DMS53 treated with DMSO at 0.1 percent for 48 hours (cell line): ENCODE measurements at regions not wholly inside any gene's neighbourhood (a gene's known extent, or its start where the extent isn't known, plus 50 kb on each side); places are given as distances from the start of the nearest gene placed in this dataset.
"Not testable (repeated sequence)": the region's sequence is repeated elsewhere in the genome, so short reads cannot be mapped to it uniquely, and the experiment has no call there.

Experiments used
- DNase-seq: peaks from one replicate; lab custom pipeline; 2025; ENCODE audit not compliant: unreplicated experiment; lab: John Stamatoyannopoulos, UW

GRCh38 chr9:89670801-89671434, 66.1 kb downstream of the GADD45G start:
- DNase-seq, result no peak

GRCh38 chr9:89674667-89675057, 69.8 kb downstream of the GADD45G start:
- no peak for DNase-seq

DNA sequence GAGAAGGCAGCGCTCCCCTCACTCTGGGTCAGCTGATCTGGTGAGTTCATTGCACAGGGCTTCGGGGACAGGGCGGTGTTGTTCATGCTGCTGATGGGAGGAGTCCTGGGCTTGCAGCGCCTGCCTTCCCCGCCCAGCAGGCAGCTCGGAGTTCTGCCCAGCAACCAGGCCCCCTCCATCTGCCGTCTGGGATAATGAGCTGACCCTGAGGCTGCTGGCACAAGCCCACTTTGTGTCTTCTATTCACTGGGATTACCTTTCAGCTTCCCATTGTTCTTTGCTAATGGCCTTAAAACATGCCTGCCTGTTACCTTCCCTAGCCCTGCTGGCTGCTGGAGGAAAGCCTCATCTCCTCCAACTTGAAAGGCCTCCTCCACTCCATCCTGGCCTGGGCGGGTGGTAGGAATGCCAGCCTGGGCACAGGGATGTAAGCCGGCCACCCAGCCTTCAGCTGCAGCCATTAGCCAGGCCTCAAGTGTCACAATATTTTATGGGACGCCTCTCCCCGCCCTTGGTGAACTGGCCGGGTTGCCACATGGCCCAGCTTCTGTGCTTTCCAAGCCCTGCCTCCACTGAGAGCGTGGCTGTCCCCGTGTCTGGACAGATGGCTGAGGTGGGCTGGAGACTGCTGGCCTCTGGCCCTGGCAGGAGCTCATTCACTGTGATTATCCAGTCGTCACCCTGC, 70.4 kb downstream of the GADD45G start:
- DNase-seq, result no peak

DNA sequence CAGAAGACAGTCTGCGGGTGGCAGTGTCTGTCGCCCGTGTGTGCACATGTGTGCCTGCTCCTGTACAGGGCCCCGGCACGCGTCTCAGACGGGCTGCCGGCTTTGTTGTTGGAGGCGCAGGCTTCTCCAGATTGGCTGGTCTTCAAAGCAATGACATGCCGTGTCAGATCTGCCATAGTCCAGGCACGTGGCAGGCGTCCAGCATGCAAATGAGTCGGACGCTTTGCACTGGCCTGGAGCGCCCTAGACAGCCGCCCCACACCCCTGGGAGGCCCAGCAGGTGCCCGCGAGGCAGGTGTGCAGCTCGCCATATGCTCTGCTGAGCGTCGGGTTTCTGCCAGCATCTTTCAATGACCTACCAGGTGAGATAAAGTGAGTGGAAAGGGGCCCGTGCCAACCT, 71.5 kb downstream of the GADD45G start:
- DNase-seq, result peak; percentile 95

- DNase-seq, result peak; percentile 44
Observed at GRCh38 chr9:89677702-89678395, 73.0 kb downstream of the GADD45G start.

GRCh38 chr9:89678396-89679015, 73.7 kb downstream of the GADD45G start:
- no peak for DNase-seq

GRCh38 chr9:89679016-89679415, 74.2 kb downstream of the GADD45G start:
- DNase-seq, result no peak

DNA sequence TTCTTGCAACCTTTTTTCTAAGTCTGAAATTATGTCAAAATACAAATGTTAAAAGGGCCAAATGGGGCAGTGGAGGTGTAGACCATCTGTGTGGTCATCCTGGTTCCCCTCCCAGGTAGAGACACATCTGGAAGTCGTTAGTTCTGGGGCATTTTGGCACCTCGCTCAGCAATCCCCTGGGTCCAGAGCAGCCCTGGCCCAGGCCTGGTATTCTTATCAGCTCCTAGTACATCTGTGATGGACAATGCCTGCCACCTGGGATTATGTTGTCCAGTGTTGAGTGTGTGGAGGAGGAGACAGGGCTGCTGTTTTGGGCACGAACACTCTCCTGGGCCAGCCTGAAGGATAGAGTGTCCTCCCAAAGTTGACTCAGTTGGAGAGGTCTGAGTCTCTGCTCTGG, 74.8 kb downstream of the GADD45G start:
- DNase-seq, result no peak

- no peak for DNase-seq
Observed at GRCh38 chr9:89680547-89681467, 76.0 kb downstream of the GADD45G start.

DNA sequence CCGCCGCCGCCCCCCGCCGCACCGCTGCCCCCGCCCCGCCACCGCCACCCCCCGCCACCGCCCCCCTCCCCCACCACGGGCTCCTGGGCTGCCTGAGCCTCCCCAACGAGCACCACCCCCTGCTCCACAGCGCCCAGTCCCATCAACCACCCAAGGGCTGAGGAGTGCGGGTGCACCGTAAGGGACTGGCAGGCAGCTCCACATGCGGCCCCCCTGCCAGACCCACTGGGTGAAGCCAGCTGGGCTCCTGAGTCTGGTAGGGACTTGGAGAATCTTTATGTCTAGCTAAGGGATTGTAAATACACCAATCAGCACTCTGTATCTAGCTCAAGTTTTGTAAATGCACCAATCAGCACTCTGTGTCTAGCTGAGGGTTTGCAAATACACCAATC, 76.7 kb downstream of the GADD45G start:
- not testable (repeated sequence) for DNase-seq

GRCh38 chr9:89683626-89684025, 78.8 kb downstream of the GADD45G start:
- no peak for DNase-seq

- no peak for DNase-seq
Observed at GRCh38 chr9:89684218-89684617, 79.4 kb downstream of the GADD45G start.

DNA sequence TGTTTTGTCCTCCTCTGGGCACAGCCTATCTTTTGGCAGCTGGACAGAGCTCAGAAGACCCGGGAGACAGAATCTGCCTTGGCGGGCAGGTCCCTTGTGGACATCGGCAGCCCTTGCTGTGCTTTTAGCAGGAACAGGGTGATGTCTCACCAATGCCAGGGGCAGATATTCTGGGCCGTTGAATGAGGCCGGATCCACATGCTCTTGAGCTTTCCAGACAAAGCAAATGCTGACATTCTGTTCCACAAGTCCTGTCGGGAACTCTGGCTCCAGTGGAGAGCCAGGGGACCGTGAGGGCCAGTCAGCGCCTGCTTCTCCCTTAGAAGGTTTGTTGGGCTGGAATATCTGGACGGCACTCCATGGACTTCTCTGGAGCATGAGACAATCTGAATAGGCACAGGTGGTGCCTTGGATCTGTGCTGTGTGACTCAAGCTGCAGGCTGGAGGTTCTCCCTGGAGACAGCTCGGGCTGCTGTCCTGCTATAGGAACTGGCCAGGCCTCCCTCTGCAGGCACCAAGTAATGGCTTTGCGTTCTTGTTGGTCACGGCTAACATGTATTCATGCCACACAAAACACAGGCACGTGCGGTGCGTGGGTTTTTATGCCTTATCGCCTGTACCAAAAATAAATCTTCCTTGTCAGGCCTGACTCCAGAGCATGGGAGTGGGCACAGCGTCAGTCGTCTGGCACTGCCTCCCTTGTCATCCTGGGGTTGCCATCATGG, 80.3 kb downstream of the GADD45G start:
- DNase-seq, result no peak

- DNase-seq, result no peak
Observed at GRCh38 chr9:89685698-89686097, 80.9 kb downstream of the GADD45G start.

DNA sequence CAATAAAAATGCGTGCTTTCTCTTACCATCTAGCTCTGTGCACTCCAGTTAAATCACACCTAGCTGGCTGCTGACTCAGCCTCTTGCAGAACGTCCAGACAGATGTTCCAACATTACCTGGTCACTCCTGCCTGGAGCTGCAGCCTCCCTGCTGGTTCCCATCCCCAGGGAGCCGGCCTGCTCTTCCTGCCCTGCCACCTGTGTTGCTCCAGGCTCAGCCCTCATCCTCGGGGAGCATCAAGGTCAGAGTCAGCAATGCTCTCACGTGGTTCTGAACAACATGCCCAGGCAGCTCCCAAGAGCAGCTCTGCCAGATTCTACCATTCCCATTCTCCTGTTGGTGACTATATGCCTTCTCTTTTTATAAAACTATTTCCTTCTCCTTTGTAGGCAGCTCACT, 81.3 kb downstream of the GADD45G start:
- peak; percentile 82 for DNase-seq

DNA sequence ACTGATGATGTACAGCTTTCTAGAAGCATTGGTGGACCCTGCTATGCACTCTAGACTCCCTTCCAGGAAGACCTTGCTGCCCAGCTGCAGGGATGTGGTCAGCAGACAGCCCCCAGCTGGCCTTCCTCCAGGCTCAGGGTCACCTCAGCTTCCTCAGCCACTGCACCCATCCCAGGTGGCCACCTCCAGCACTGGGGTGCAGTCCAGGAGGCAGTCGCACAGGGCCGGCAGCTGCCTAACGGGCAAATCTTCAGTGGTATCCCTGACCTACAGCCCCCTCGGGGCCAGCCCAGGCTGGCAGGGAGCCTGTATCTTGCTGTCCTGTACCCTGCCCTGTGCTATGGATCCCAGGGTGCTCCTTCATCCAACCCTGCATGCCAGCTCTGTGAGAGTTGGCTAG, 81.8 kb downstream of the GADD45G start:
- no peak for DNase-seq

GRCh38 chr9:89687188-89687587, 82.4 kb downstream of the GADD45G start:
- DNase-seq, result peak; percentile 33

DNA sequence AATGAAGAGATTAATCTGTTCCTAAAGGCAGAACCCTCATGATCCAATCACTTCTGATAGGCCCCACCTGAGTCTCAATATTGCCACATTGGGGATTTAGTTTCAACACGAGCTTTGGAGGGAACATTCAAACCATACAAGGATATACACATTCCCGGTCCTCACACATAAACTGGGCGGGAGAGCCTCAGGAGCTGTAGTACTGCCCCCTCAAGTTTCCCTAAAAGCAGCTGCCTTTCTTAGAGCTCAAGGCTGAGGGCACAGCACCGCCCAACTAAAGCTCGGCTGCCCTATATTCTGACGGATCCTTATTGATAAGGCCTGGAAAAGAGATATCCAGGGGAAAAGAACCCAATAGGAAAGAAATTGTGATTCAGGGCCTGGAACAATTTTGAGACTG, 83.0 kb downstream of the GADD45G start:
- no peak for DNase-seq

DNA sequence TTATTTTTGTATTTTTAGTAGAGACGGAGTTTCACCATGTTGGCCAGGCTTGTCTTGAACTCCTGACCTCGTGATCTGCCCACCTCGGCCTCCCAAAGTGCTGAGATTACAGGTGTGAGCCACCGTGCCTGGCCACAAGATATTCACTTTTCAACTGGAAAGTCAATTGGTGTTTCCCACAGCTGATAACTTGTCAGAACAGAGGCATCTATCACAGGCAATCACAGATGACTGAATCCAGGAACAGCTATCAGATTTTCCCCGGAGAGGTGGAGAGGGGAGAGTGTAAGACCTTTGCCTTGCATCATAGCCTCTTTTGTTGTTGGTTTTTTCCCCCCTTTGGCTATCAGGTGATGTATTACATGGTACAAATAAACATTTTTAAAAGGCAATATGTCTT, 84.5 kb downstream of the GADD45G start:
- not testable (repeated sequence) for DNase-seq

DNA sequence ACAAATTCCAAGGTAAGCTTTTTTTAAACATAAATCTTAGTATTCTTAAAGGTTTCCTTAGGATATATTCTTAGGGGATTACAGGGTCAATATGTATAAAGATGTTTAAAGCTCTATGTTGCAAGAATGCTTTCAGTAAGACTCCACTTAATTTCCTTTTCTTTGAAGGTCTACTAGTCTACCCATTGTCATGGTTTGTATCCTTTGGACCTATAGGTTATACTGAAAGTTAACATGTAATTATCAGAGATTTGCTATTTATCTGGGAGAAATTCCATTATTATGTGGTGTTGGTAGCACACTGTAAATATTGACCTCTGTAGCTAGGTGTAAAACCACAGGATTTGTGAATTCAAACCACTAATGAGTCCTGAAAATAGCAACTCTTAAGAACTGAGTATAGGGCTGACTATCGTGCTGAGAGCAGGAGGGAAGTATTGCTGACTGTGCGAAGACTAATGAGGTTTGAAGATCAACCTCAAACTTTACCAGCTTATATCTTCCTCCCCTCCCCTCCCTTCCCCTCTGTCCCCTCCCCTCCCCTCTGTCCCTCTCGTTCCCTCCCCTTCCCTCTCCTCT, 85.6 kb downstream of the GADD45G start:
- no peak for DNase-seq
